GM18858 (cell line): ENCODE measurements at regions not wholly inside any gene's neighbourhood (a gene's known extent, or its start where the extent isn't known, plus 50 kb on each side); places are given as distances from the start of the nearest gene placed in this dataset.

ENCODE experiments used
- ATAC-seq: cut with Tn5 transposase; IDR thresholded peaks from one replicate; pipeline ENCODE4 v1.9.1; 2021; ENCODE audit not compliant: unreplicated experiment

- no peak for ATAC-seq
These were observed 208.9 kb upstream of the WSCD1 start for GRCh38 chr17:5861246-5861645.

GRCh38 chr17:5861854-5862253 lies 208.3 kb upstream of the WSCD1 start:
- no peak for ATAC-seq

- ATAC-seq = no peak
These were observed 207.8 kb upstream of the WSCD1 start for GRCh38 chr17:5862395-5862794.

GRCh38 chr17:5864741-5865657 lies 205.2 kb upstream of the WSCD1 start:
- ATAC-seq = no peak

GRCh38 chr17:5866978-5867377 lies 203.2 kb upstream of the WSCD1 start:
- ATAC-seq = no peak

GRCh38 chr17:5869041-5869745 lies 201.0 kb upstream of the WSCD1 start:
- no peak for ATAC-seq

- no peak for ATAC-seq
These were observed 199.8 kb upstream of the WSCD1 start for GRCh38 chr17:5870231-5870953.

GRCh38 chr17:5871666-5872065 lies 198.5 kb upstream of the WSCD1 start:
- no peak for ATAC-seq

GRCh38 chr17:5872831-5873230 lies 197.3 kb upstream of the WSCD1 start:
- no peak for ATAC-seq

- no peak for ATAC-seq
These were observed 196.4 kb upstream of the WSCD1 start for GRCh38 chr17:5873781-5874180.

GRCh38 chr17:5874486-5874885 lies 195.7 kb upstream of the WSCD1 start:
- no peak for ATAC-seq

- ATAC-seq = no peak
These were observed 192.8 kb upstream of the WSCD1 start for GRCh38 chr17:5877366-5877765.

GRCh38 chr17:5877948-5878347 lies 192.2 kb upstream of the WSCD1 start:
- no peak for ATAC-seq

- no peak for ATAC-seq
These were observed 188.3 kb upstream of the WSCD1 start for GRCh38 chr17:5881849-5882248.

GRCh38 chr17:5883775-5884665 lies 186.2 kb upstream of the WSCD1 start:
- ATAC-seq = no peak

GRCh38 chr17:5885336-5885735 lies 184.8 kb upstream of the WSCD1 start:
- no peak for ATAC-seq

GRCh38 chr17:5888811-5889210 lies 181.4 kb upstream of the WSCD1 start:
- no peak for ATAC-seq

GRCh38 chr17:5892921-5893675 lies 177.1 kb upstream of the WSCD1 start:
- no peak for ATAC-seq

- ATAC-seq = no peak
These were observed 176.4 kb upstream of the WSCD1 start for GRCh38 chr17:5893741-5894140.

GRCh38 chr17:5895276-5895675 lies 174.9 kb upstream of the WSCD1 start:
- no peak for ATAC-seq
